ENCODE measurements at regions not wholly inside any gene's neighbourhood (a gene's known extent, or its start where the extent isn't known, plus 50 kb on each side); places are given as distances from the start of the nearest gene placed in this dataset.

GRCh38 chr14:98474900-98475299 is 797.1 kb downstream of the BCL11B start (continued):
- TF ChIP-seq, protein P1, sequence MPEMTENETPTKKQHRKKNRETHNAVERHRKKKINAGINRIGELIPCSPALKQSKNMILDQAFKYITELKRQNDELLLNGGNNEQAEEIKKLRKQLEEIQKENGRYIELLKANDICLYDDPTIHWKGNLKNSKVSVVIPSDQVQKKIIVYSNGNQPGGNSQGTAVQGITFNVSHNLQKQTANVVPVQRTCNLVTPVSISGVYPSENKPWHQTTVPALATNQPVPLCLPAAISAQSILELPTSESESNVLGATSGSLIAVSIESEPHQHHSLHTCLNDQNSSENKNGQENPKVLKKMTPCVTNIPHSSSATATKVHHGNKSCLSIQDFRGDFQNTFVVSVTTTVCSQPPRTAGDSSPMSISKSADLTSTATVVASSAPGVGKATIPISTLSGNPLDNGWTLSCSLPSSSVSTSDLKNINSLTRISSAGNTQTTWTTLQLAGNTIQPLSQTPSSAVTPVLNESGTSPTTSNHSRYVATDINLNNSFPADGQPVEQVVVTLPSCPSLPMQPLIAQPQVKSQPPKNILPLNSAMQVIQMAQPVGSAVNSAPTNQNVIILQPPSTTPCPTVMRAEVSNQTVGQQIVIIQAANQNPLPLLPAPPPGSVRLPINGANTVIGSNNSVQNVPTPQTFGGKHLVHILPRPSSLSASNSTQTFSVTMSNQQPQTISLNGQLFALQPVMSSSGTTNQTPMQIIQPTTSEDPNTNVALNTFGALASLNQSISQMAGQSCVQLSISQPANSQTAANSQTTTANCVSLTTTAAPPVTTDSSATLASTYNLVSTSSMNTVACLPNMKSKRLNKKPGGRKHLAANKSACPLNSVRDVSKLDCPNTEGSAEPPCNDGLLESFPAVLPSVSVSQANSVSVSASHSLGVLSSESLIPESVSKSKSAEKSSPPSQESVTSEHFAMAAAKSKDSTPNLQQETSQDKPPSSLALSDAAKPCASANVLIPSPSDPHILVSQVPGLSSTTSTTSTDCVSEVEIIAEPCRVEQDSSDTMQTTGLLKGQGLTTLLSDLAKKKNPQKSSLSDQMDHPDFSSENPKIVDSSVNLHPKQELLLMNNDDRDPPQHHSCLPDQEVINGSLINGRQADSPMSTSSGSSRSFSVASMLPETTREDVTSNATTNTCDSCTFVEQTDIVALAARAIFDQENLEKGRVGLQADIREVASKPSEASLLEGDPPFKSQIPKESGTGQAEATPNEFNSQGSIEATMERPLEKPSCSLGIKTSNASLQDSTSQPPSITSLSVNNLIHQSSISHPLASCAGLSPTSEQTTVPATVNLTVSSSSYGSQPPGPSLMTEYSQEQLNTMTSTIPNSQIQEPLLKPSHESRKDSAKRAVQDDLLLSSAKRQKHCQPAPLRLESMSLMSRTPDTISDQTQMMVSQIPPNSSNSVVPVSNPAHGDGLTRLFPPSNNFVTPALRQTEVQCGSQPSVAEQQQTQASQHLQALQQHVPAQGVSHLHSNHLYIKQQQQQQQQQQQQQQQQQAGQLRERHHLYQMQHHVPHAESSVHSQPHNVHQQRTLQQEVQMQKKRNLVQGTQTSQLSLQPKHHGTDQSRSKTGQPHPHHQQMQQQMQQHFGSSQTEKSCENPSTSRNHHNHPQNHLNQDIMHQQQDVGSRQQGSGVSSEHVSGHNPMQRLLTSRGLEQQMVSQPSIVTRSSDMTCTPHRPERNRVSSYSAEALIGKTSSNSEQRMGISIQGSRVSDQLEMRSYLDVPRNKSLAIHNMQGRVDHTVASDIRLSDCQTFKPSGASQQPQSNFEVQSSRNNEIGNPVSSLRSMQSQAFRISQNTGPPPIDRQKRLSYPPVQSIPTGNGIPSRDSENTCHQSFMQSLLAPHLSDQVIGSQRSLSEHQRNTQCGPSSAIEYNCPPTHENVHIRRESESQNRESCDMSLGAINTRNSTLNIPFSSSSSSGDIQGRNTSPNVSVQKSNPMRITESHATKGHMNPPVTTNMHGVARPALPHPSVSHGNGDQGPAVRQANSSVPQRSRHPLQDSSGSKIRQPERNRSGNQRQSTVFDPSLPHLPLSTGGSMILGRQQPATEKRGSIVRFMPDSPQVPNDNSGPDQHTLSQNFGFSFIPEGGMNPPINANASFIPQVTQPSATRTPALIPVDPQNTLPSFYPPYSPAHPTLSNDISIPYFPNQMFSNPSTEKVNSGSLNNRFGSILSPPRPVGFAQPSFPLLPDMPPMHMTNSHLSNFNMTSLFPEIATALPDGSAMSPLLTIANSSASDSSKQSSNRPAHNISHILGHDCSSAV (CRISPR knock-in tag; IDR thresholded peaks at IDR 0.05; ENCODE audit: borderline replicate concordance): no peak
- no peak for TF ChIP-seq MTA3 (CRISPR knock-in tag; IDR thresholded peaks at IDR 0.05)
- TF ChIP-seq SPEN (CRISPR knock-in tag; IDR thresholded peaks at IDR 0.05; ENCODE audit: low read depth): no peak

DNA sequence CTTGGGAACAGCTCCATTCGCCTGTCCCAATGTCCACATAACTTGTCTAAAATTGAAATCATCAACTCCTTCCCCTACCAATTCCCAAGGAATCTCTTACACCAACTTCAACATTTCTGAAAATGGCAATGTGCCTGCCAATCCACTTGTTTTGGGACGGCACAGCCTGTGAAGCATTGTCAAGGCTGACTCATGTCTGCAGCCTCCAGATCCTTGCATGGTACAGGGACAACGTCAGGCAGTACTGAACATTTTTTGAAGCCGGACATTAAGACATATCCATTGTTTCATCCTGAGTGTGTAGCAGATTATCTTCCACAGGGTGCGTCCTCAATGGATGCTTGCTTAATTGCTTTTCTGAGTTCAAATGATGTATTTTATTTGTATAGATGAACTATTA is 794.1 kb downstream of the BCL11B start:
- H4K20me1 ChIP-seq (ENCODE audit: insufficient read depth, low read length): no peaks in the 10 kb centered on the region
- ChIA-PET POLR2A (no interaction called here), CTCF (ENCODE audit: low intra/inter-chr PET ratio, low total read pairs) (no interaction called here)
- H3K36me3 ChIP-seq (replicated peaks in 1 of 2; ENCODE audit: control insufficient read depth in 1 of 2, insufficient read depth in 2 of 2, low read length in 2 of 2): no peaks in the 10 kb centered on the region
- ATAC-seq: no peak
- no peak for DNase-seq (ENCODE audit: low spot score)
- FAIRE-seq: no peak
- no peak overlapping the region for H3K4me3 ChIP-seq (replicated peaks in 1 of 3; ENCODE audit: insufficient read depth in 1 of 3, low read depth in 2 of 3, low read length in 3 of 3)
- in situ Hi-C loops (cut with HindIII; ENCODE audit: extremely low pct_ligation_motif_present, low pct_unique_long_range_greater_than_20kb) (no loop called here), intact Hi-C loops (cut with micrococcal nuclease; ENCODE audit: unreplicated experiment) (no loop called here)
- H3K79me2 ChIP-seq (ENCODE audit: insufficient read depth, low read length): no peaks in the 10 kb centered on the region
- no peak overlapping the region for H3K4me2 ChIP-seq (ENCODE audit: low read depth, low read length)
- H3K9ac ChIP-seq (ENCODE audit: insufficient read depth, low read depth, low read length): no peak overlapping the region
- no peak overlapping the region for H3K27ac ChIP-seq (ENCODE audit: extremely low read length, insufficient read depth, low read length)
- peaks cover 78% of the 10 kb centered on the region for H3K9me3 ChIP-seq (ENCODE audit: low read length)
- H3K4me1 ChIP-seq (ENCODE audit: insufficient read depth, low read length): no peaks in the 10 kb centered on the region
- H3K27me3 ChIP-seq (ENCODE audit: control insufficient read depth in 1 of 2, insufficient read depth in 2 of 2, low read length in 2 of 2): no peaks in the 10 kb centered on the region
- H2AFZ ChIP-seq (ENCODE audit: low read length): no peak overlapping the region
- 4% methylated on average over 5 of the region's 5 CpGs for WGBS (ENCODE audit: low lambda C conversion rate)
- no TSS peak for BruUV-seq (replicated peaks)
- no peak for TF ChIP-seq ZNF296 (CRISPR knock-in tag; conservative IDR thresholded peaks at IDR 0.05)
- TF ChIP-seq SMYD3 (CRISPR knock-in tag; IDR thresholded peaks at IDR 0.05): no peak
- TF ChIP-seq ZFP82 (CRISPR knock-in tag; IDR thresholded peaks at IDR 0.05; ENCODE audit: borderline replicate concordance): no peak
- no peak for TF ChIP-seq SRSF1 (optimal IDR thresholded peaks at IDR 0.05; ENCODE audit: low read depth, low read length)
- no peak for TF ChIP-seq ZNF713 (CRISPR knock-in tag; IDR thresholded peaks at IDR 0.05)
- TF ChIP-seq ZNF136 (CRISPR knock-in tag; IDR thresholded peaks at IDR 0.05; ENCODE audit: low read depth): no peak
- no peak for TF ChIP-seq XRCC5 (optimal IDR thresholded peaks at IDR 0.05; ENCODE audit: low read length)
- TF ChIP-seq RFX3 (CRISPR knock-in tag; IDR thresholded peaks at IDR 0.05): no peak
- no peak for TF ChIP-seq ZNF567 (CRISPR knock-in tag; IDR thresholded peaks at IDR 0.05; ENCODE audit: borderline replicate concordance)
- no peak for TF ChIP-seq ZNF691 (CRISPR knock-in tag; IDR thresholded peaks at IDR 0.05; ENCODE audit: borderline replicate concordance, low read depth)
- TF ChIP-seq EED (CRISPR knock-in tag; IDR thresholded peaks at IDR 0.05): no peak
- TF ChIP-seq SETDB1 (CRISPR knock-in tag; IDR thresholded peaks at IDR 0.05; ENCODE audit: borderline replicate concordance): no peak
- no peak for TF ChIP-seq ZNF572 (CRISPR knock-in tag; IDR thresholded peaks at IDR 0.05)
- no peak for TF ChIP-seq GABPB1 (CRISPR knock-in tag; IDR thresholded peaks at IDR 0.05)
- TF ChIP-seq FOXA3 (CRISPR knock-in tag; IDR thresholded peaks at IDR 0.05): no peak

All from HepG2 (cell line).